K562 (cell line): ENCODE measurements at regions not wholly inside any gene's neighbourhood (a gene's known extent, or its start where the extent isn't known, plus 50 kb on each side); places are given as distances from the start of the nearest gene placed in this dataset.

ENCODE experiments used
- RCOR1 ChIP-seq, 2 experiments: IDR thresholded peaks; 2 replicates each; pipeline ENCODE4 v1.6.1; 2012; ENCODE audit warnings: low read depth in 2 of 2, low read length in 2 of 2, borderline replicate concordance in 1 of 2, improper control_type of control experiment in 1 of 2
- SAFB ChIP-seq: fragments of 200-400 bp; formaldehyde crosslinking; IDR thresholded peaks from 2 replicates; pipeline ENCODE4 v1.6.1; 2017; ENCODE audit warnings: low read depth, low read length, borderline replicate concordance
- TEAD4 ChIP-seq, 2 experiments: sonication (generic) in 1 of 2; formaldehyde crosslinking in 1 of 2; IDR thresholded peaks; 2 replicates each; pipeline versions ENCODE4 v1.6.1 to v1.8.0; 2012 to 2022; ENCODE audit warnings: borderline replicate concordance in 1 of 2, inconsistent platforms in 1 of 2, low read length in 1 of 2, mild to moderate bottlenecking in 1 of 2, missing genetic modification reagents in 1 of 2
- ZC3H8 ChIP-seq: fragments of 450-650 bp; IDR thresholded peaks from 2 replicates; pipeline ENCODE4 v1.6.1; 2017
- ZNF584 ChIP-seq: fragments of 200-800 bp; sonication (Bioruptor generic); IDR thresholded peaks from 2 replicates; pipeline ENCODE4 v1.6.1; 2016; ENCODE audit warnings: low read depth, mild to moderate bottlenecking, missing genetic modification characterization, missing compliant biosample characterization
- TF ChIP-seq, protein P1 (sequence below): fragments of 450-650 bp; IDR thresholded peaks from 2 replicates; pipeline ENCODE4 v1.6.1; 2016; ENCODE audit warnings: mild to moderate bottlenecking, moderate library complexity
- TF ChIP-seq, protein P2 (sequence below), 3 experiments: fragments of 200-800 bp in 1 of 3; fragments of 250-450 bp in 1 of 3; fragments of 450-650 bp in 1 of 3; sonication (Bioruptor Pico) in 1 of 3; sonication (Bioruptor generic) in 1 of 3; formaldehyde crosslinking in 1 of 3; IDR thresholded peaks; 2 replicates each; pipeline versions ENCODE4 v1.6.1 to v1.8.0; 2016 to 2022; ENCODE audit warnings: mild to moderate bottlenecking in 2 of 3, missing genetic modification characterization in 2 of 3, missing compliant biosample characterization in 1 of 3, moderate library complexity in 1 of 3

DNA sequence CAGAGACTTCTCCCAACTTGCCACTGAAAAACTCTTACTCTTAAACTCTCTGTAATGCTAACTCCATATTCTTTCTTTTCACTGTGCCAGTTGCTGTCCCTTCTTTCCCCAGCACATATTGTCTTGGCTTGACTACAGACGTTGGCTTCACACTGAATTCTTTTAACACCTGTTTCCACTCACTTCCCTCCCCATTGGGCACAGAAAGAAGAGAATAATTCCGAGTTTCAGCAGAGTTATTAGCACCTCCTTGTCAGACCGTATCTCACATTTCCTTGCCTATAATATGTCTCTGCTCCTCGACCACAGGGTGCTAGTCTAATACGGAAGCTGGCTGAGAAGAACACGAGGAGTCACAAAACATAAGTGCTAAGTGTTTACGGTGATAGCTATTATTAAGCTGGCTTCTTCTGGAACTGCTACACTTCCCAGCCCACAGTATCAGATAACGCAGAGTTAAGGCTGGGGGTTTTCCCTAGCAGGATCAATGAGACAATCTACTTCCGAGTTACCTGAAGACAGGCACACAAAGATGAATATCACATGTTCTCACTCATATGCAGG is 188.5 kb upstream of the CDH8 start (continued):
- TF ChIP-seq, protein P1, sequence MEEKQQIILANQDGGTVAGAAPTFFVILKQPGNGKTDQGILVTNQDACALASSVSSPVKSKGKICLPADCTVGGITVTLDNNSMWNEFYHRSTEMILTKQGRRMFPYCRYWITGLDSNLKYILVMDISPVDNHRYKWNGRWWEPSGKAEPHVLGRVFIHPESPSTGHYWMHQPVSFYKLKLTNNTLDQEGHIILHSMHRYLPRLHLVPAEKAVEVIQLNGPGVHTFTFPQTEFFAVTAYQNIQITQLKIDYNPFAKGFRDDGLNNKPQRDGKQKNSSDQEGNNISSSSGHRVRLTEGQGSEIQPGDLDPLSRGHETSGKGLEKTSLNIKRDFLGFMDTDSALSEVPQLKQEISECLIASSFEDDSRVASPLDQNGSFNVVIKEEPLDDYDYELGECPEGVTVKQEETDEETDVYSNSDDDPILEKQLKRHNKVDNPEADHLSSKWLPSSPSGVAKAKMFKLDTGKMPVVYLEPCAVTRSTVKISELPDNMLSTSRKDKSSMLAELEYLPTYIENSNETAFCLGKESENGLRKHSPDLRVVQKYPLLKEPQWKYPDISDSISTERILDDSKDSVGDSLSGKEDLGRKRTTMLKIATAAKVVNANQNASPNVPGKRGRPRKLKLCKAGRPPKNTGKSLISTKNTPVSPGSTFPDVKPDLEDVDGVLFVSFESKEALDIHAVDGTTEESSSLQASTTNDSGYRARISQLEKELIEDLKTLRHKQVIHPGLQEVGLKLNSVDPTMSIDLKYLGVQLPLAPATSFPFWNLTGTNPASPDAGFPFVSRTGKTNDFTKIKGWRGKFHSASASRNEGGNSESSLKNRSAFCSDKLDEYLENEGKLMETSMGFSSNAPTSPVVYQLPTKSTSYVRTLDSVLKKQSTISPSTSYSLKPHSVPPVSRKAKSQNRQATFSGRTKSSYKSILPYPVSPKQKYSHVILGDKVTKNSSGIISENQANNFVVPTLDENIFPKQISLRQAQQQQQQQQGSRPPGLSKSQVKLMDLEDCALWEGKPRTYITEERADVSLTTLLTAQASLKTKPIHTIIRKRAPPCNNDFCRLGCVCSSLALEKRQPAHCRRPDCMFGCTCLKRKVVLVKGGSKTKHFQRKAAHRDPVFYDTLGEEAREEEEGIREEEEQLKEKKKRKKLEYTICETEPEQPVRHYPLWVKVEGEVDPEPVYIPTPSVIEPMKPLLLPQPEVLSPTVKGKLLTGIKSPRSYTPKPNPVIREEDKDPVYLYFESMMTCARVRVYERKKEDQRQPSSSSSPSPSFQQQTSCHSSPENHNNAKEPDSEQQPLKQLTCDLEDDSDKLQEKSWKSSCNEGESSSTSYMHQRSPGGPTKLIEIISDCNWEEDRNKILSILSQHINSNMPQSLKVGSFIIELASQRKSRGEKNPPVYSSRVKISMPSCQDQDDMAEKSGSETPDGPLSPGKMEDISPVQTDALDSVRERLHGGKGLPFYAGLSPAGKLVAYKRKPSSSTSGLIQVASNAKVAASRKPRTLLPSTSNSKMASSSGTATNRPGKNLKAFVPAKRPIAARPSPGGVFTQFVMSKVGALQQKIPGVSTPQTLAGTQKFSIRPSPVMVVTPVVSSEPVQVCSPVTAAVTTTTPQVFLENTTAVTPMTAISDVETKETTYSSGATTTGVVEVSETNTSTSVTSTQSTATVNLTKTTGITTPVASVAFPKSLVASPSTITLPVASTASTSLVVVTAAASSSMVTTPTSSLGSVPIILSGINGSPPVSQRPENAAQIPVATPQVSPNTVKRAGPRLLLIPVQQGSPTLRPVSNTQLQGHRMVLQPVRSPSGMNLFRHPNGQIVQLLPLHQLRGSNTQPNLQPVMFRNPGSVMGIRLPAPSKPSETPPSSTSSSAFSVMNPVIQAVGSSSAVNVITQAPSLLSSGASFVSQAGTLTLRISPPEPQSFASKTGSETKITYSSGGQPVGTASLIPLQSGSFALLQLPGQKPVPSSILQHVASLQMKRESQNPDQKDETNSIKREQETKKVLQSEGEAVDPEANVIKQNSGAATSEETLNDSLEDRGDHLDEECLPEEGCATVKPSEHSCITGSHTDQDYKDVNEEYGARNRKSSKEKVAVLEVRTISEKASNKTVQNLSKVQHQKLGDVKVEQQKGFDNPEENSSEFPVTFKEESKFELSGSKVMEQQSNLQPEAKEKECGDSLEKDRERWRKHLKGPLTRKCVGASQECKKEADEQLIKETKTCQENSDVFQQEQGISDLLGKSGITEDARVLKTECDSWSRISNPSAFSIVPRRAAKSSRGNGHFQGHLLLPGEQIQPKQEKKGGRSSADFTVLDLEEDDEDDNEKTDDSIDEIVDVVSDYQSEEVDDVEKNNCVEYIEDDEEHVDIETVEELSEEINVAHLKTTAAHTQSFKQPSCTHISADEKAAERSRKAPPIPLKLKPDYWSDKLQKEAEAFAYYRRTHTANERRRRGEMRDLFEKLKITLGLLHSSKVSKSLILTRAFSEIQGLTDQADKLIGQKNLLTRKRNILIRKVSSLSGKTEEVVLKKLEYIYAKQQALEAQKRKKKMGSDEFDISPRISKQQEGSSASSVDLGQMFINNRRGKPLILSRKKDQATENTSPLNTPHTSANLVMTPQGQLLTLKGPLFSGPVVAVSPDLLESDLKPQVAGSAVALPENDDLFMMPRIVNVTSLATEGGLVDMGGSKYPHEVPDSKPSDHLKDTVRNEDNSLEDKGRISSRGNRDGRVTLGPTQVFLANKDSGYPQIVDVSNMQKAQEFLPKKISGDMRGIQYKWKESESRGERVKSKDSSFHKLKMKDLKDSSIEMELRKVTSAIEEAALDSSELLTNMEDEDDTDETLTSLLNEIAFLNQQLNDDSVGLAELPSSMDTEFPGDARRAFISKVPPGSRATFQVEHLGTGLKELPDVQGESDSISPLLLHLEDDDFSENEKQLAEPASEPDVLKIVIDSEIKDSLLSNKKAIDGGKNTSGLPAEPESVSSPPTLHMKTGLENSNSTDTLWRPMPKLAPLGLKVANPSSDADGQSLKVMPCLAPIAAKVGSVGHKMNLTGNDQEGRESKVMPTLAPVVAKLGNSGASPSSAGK = no peak
- no peak for TF ChIP-seq ZNF584 (CRISPR knock-in tag)
- no peak for TF ChIP-seq SAFB
- TF ChIP-seq, protein P2, sequence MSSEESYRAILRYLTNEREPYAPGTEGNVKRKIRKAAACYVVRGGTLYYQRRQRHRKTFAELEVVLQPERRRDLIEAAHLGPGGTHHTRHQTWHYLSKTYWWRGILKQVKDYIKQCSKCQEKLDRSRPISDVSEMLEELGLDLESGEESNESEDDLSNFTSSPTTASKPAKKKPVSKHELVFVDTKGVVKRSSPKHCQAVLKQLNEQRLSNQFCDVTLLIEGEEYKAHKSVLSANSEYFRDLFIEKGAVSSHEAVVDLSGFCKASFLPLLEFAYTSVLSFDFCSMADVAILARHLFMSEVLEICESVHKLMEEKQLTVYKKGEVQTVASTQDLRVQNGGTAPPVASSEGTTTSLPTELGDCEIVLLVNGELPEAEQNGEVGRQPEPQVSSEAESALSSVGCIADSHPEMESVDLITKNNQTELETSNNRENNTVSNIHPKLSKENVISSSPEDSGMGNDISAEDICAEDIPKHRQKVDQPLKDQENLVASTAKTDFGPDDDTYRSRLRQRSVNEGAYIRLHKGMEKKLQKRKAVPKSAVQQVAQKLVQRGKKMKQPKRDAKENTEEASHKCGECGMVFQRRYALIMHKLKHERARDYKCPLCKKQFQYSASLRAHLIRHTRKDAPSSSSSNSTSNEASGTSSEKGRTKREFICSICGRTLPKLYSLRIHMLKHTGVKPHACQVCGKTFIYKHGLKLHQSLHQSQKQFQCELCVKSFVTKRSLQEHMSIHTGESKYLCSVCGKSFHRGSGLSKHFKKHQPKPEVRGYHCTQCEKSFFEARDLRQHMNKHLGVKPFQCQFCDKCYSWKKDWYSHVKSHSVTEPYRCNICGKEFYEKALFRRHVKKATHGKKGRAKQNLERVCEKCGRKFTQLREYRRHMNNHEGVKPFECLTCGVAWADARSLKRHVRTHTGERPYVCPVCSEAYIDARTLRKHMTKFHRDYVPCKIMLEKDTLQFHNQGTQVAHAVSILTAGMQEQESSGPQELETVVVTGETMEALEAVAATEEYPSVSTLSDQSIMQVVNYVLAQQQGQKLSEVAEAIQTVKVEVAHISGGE (CRISPR knock-in tag; IDR thresholded peaks at IDR 0.05) = no peak
- no peak for TF ChIP-seq TEAD4 (IDR thresholded peaks at IDR 0.05; ENCODE audit: low read length)
- no peak for TF ChIP-seq TEAD4 (CRISPR knock-in tag; IDR thresholded peaks at IDR 0.05; ENCODE audit: borderline replicate concordance)
- TF ChIP-seq RCOR1 (IDR thresholded peaks at IDR 0.05; ENCODE audit: borderline replicate concordance in 1 of 2, low read depth in 2 of 2, low read length in 2 of 2) = no peak
- no peak for TF ChIP-seq ZC3H8
